ENCODE measurements at regions not wholly inside any gene's neighbourhood (a gene's known extent, or its start where the extent isn't known, plus 50 kb on each side); places are given as distances from the start of the nearest gene placed in this dataset.

- no peak overlapping the region for H2BK5ac ChIP-seq (ENCODE audit: low read depth, low read length, poor library complexity)
- no peak overlapping the region for H4K91ac ChIP-seq (ENCODE audit: low read depth, low read length)
- H3K4me1 ChIP-seq (ENCODE audit: control insufficient read depth in 1 of 2, insufficient read depth in 2 of 2, low read length in 2 of 2) = no peaks in the 10 kb centered on the region
- H3K23ac ChIP-seq (ENCODE audit: low read length) = no peak overlapping the region
- H3K4me3 ChIP-seq (ENCODE audit: low read depth, low read length) = no peak overlapping the region
- DNase-seq = no peak
- no peaks in the 10 kb centered on the region for H3K36me3 ChIP-seq (ENCODE audit: control insufficient read depth in 1 of 2, insufficient read depth in 2 of 2, low read length in 2 of 2)
- H2AK5ac ChIP-seq (ENCODE audit: low read length) = no peak overlapping the region
- H3K9ac ChIP-seq (ENCODE audit: low read length) = no peak overlapping the region
- H2AFZ ChIP-seq (ENCODE audit: insufficient read depth, low read length, poor library complexity) = no peak overlapping the region
- H3K27ac ChIP-seq (ENCODE audit: low read depth, low read length) = no peak overlapping the region
- H4K12ac ChIP-seq (ENCODE audit: low read depth, low read length) = no peak overlapping the region
- H4K8ac ChIP-seq (ENCODE audit: low read depth, low read length) = no peak overlapping the region
- no peak overlapping the region for H2BK120ac ChIP-seq (ENCODE audit: insufficient read depth, low read length, poor library complexity)
- H3K79me2 ChIP-seq (ENCODE audit: control insufficient read depth, insufficient read depth, low read length, poor library complexity) = no peaks in the 10 kb centered on the region
- no peak overlapping the region for H3K4ac ChIP-seq (ENCODE audit: low read depth, low read length)
- no peak overlapping the region for H2BK12ac ChIP-seq (ENCODE audit: low read length)
- no peak overlapping the region for H3K4me2 ChIP-seq (ENCODE audit: low read length)
- no peaks in the 10 kb centered on the region for H3K79me1 ChIP-seq (ENCODE audit: low read length)
- no peak overlapping the region for H3K18ac ChIP-seq (ENCODE audit: low read length)
- no peaks in the 10 kb centered on the region for H3K9me3 ChIP-seq (ENCODE audit: insufficient read depth, low read depth, low read length)
- WGBS (ENCODE audit: extremely low coverage, insufficient coverage, insufficient read length) = no CpG with 5 or more reads among the region's 4 CpGs
- H3K27me3 ChIP-seq (ENCODE audit: insufficient read depth, low read length) = no peaks in the 10 kb centered on the region
- H3K14ac ChIP-seq (ENCODE audit: low read length) = no peak overlapping the region
Observed at GRCh38 chr5:27308153-27308552, 269.8 kb upstream of the CDH9 start.

GRCh38 chr5:27290172-27290571, 251.8 kb upstream of the CDH9 start:
- no peak overlapping the region for H2BK5ac ChIP-seq (ENCODE audit: low read depth, low read length, poor library complexity)
- no peaks in the 10 kb centered on the region for H3K4me1 ChIP-seq (ENCODE audit: control insufficient read depth in 1 of 2, insufficient read depth in 2 of 2, low read length in 2 of 2)
- H3K79me2 ChIP-seq (ENCODE audit: control insufficient read depth, insufficient read depth, low read length, poor library complexity) = no peaks in the 10 kb centered on the region
- no peak overlapping the region for H4K8ac ChIP-seq (ENCODE audit: low read depth, low read length)
- no peak overlapping the region for H3K4me2 ChIP-seq (ENCODE audit: low read length)
- DNase-seq = no peak
- no peak overlapping the region for H3K23ac ChIP-seq (ENCODE audit: low read length)
- no peak overlapping the region for H3K27ac ChIP-seq (ENCODE audit: low read depth, low read length)
- H4K12ac ChIP-seq (ENCODE audit: low read depth, low read length) = no peak overlapping the region
- no CpG with 5 or more reads among the region's 1 CpG for WGBS (ENCODE audit: extremely low coverage, insufficient coverage, insufficient read length)
- H2AFZ ChIP-seq (ENCODE audit: insufficient read depth, low read length, poor library complexity) = no peak overlapping the region
- no peak overlapping the region for H3K4ac ChIP-seq (ENCODE audit: low read depth, low read length)
- H3K36me3 ChIP-seq (ENCODE audit: control insufficient read depth in 1 of 2, insufficient read depth in 2 of 2, low read length in 2 of 2) = peaks cover 0 to 2% of the 10 kb centered on the region in 2 experiments
- no peak overlapping the region for H3K14ac ChIP-seq (ENCODE audit: low read length)
- H2AK5ac ChIP-seq (ENCODE audit: low read length) = no peak overlapping the region
- no peak overlapping the region for H3K18ac ChIP-seq (ENCODE audit: low read length)
- H2BK12ac ChIP-seq (ENCODE audit: low read length) = no peak overlapping the region
- no peaks in the 10 kb centered on the region for H3K79me1 ChIP-seq (ENCODE audit: low read length)
- peaks cover 2% of the 10 kb centered on the region for H3K9me3 ChIP-seq (ENCODE audit: insufficient read depth, low read depth, low read length)
- H3K4me3 ChIP-seq (ENCODE audit: low read depth, low read length) = no peak overlapping the region
- no peak overlapping the region for H4K91ac ChIP-seq (ENCODE audit: low read depth, low read length)
- H2BK120ac ChIP-seq (ENCODE audit: insufficient read depth, low read length, poor library complexity) = no peak overlapping the region
- H3K9ac ChIP-seq (ENCODE audit: low read length) = no peak overlapping the region
- no peaks in the 10 kb centered on the region for H3K27me3 ChIP-seq (ENCODE audit: insufficient read depth, low read length)

GRCh38 chr5:27276119-27276518, 237.7 kb upstream of the CDH9 start:
- no peak overlapping the region for H4K8ac ChIP-seq (ENCODE audit: low read depth, low read length)
- H2AK5ac ChIP-seq (ENCODE audit: low read length) = no peak overlapping the region
- no peak overlapping the region for H3K4me3 ChIP-seq (ENCODE audit: low read depth, low read length)
- H2BK12ac ChIP-seq (ENCODE audit: low read length) = no peak overlapping the region
- H3K9me3 ChIP-seq (ENCODE audit: insufficient read depth, low read depth, low read length) = no peaks in the 10 kb centered on the region
- H3K27me3 ChIP-seq (ENCODE audit: insufficient read depth, low read length) = no peaks in the 10 kb centered on the region
- H3K27ac ChIP-seq (ENCODE audit: low read depth, low read length) = no peak overlapping the region
- no peak overlapping the region for H3K18ac ChIP-seq (ENCODE audit: low read length)
- DNase-seq = no peak
- H2BK5ac ChIP-seq (ENCODE audit: low read depth, low read length, poor library complexity) = no peak overlapping the region
- H4K12ac ChIP-seq (ENCODE audit: low read depth, low read length) = no peak overlapping the region
- no CpG with 5 or more reads among the region's 4 CpGs for WGBS (ENCODE audit: extremely low coverage, insufficient coverage, insufficient read length)
- no peak overlapping the region for H3K23ac ChIP-seq (ENCODE audit: low read length)
- no peak overlapping the region for H3K9ac ChIP-seq (ENCODE audit: low read length)
- no peaks in the 10 kb centered on the region for H3K79me2 ChIP-seq (ENCODE audit: control insufficient read depth, insufficient read depth, low read length, poor library complexity)
- peaks cover 0 to 2% of the 10 kb centered on the region in 2 experiments for H3K4me1 ChIP-seq (ENCODE audit: control insufficient read depth in 1 of 2, insufficient read depth in 2 of 2, low read length in 2 of 2)
- no peak overlapping the region for H3K14ac ChIP-seq (ENCODE audit: low read length)
- no peak overlapping the region for H4K91ac ChIP-seq (ENCODE audit: low read depth, low read length)
- no peak overlapping the region for H3K4me2 ChIP-seq (ENCODE audit: low read length)
- no peaks in the 10 kb centered on the region for H3K36me3 ChIP-seq (ENCODE audit: control insufficient read depth in 1 of 2, insufficient read depth in 2 of 2, low read length in 2 of 2)
- H2AFZ ChIP-seq (ENCODE audit: insufficient read depth, low read length, poor library complexity) = no peak overlapping the region
- H2BK120ac ChIP-seq (ENCODE audit: insufficient read depth, low read length, poor library complexity) = no peak overlapping the region
- no peaks in the 10 kb centered on the region for H3K79me1 ChIP-seq (ENCODE audit: low read length)
- no peak overlapping the region for H3K4ac ChIP-seq (ENCODE audit: low read depth, low read length)

GRCh38 chr5:27275345-27275744, 237.0 kb upstream of the CDH9 start:
- H3K14ac ChIP-seq (ENCODE audit: low read length) = no peak overlapping the region
- H3K9me3 ChIP-seq (ENCODE audit: insufficient read depth, low read depth, low read length) = no peaks in the 10 kb centered on the region
- no peak overlapping the region for H2AK5ac ChIP-seq (ENCODE audit: low read length)
- H2BK5ac ChIP-seq (ENCODE audit: low read depth, low read length, poor library complexity) = no peak overlapping the region
- H3K4me1 ChIP-seq (ENCODE audit: control insufficient read depth in 1 of 2, insufficient read depth in 2 of 2, low read length in 2 of 2) = peaks cover 0 to 2% of the 10 kb centered on the region in 2 experiments
- no peak overlapping the region for H4K91ac ChIP-seq (ENCODE audit: low read depth, low read length)
- H3K4ac ChIP-seq (ENCODE audit: low read depth, low read length) = no peak overlapping the region
- H3K4me2 ChIP-seq (ENCODE audit: low read length) = no peak overlapping the region
- H3K27me3 ChIP-seq (ENCODE audit: insufficient read depth, low read length) = no peaks in the 10 kb centered on the region
- no peaks in the 10 kb centered on the region for H3K36me3 ChIP-seq (ENCODE audit: control insufficient read depth in 1 of 2, insufficient read depth in 2 of 2, low read length in 2 of 2)
- no peak overlapping the region for H3K27ac ChIP-seq (ENCODE audit: low read depth, low read length)
- H4K12ac ChIP-seq (ENCODE audit: low read depth, low read length) = no peak overlapping the region
- no peak overlapping the region for H4K8ac ChIP-seq (ENCODE audit: low read depth, low read length)
- H3K23ac ChIP-seq (ENCODE audit: low read length) = no peak overlapping the region
- no CpG with 5 or more reads among the region's 3 CpGs for WGBS (ENCODE audit: extremely low coverage, insufficient coverage, insufficient read length)
- H2AFZ ChIP-seq (ENCODE audit: insufficient read depth, low read length, poor library complexity) = no peak overlapping the region
- no peak for DNase-seq
- H3K9ac ChIP-seq (ENCODE audit: low read length) = no peak overlapping the region
- H3K18ac ChIP-seq (ENCODE audit: low read length) = no peak overlapping the region
- no peaks in the 10 kb centered on the region for H3K79me2 ChIP-seq (ENCODE audit: control insufficient read depth, insufficient read depth, low read length, poor library complexity)
- no peak overlapping the region for H3K4me3 ChIP-seq (ENCODE audit: low read depth, low read length)
- no peaks in the 10 kb centered on the region for H3K79me1 ChIP-seq (ENCODE audit: low read length)
- no peak overlapping the region for H2BK120ac ChIP-seq (ENCODE audit: insufficient read depth, low read length, poor library complexity)
- H2BK12ac ChIP-seq (ENCODE audit: low read length) = no peak overlapping the region
